ENCODE measurements at regions not wholly inside any gene's neighbourhood (a gene's known extent, or its start where the extent isn't known, plus 50 kb on each side); places are given as distances from the start of the nearest gene placed in this dataset.

GRCh38 chr2:122236152-122236874 lies 480.9 kb downstream of the TSN start:
- Histone ChIP-seq H3K27me3 (ENCODE audit: control insufficient read depth in 2 of 2, insufficient read depth in 2 of 2, low read length in 2 of 2) (no peaks in the 10 kb centered on the region), H2AFZ (ENCODE audit: insufficient read depth, low read depth, low read length, poor library complexity, severe bottlenecking) (no peak overlapping the region), H3K79me2 (ENCODE audit: insufficient read depth, low read length) (no peaks in the 10 kb centered on the region), H3K36me3 (replicated peaks in 1 of 2; ENCODE audit: control insufficient read depth in 1 of 2, insufficient read depth in 2 of 2, low read length in 2 of 2) (no peaks in the 10 kb centered on the region), H3K9ac (ENCODE audit: insufficient read depth, low read length, poor library complexity, severe bottlenecking) (no peak overlapping the region), H3K4me2 (replicated peaks; ENCODE audit: extremely low read depth, low read length, poor library complexity, severe bottlenecking) (no peak overlapping the region), H3K4me1 (ENCODE audit: control insufficient read depth in 1 of 2, insufficient read depth in 2 of 2, low read length in 2 of 2) (no peaks in the 10 kb centered on the region), H3K9me3 (replicated peaks in 1 of 2; ENCODE audit: control insufficient read depth in 1 of 2, insufficient read depth in 1 of 2, low read length in 2 of 2) (peaks cover 0 to 6% of the 10 kb centered on the region in 2 donors), H4K20me1 (ENCODE audit: insufficient read depth, low read length) (no peaks in the 10 kb centered on the region), H3K4me3 (replicated peaks in 1 of 3; ENCODE audit: low read depth in 2 of 3, low read length in 3 of 3) (no peak overlapping the region), H3K27ac (ENCODE audit: low read depth in 1 of 2, low read length in 2 of 2) (no peak overlapping the region)
- TF ChIP-seq CTCF (IDR thresholded peaks at IDR 0.05) = no peak
- WGBS (ENCODE audit: insufficient coverage) = 48% methylated on average over 4 of the region's 7 CpGs
- Mint-ChIP-seq H3K36me3 (no peaks in the 10 kb centered on the region), H3K27me3 (ENCODE audit: low read depth in 3 of 3) (peaks cover 1 to 3% (median 2%) of the 10 kb centered on the region in 3 donors), H3K4me1 (peaks cover 2% of the 10 kb centered on the region), H3K9me3 (peaks cover 1 to 7% (median 4%) of the 10 kb centered on the region in 7 donors), H3K27ac (peak overlapping the region in 1 of 7 donors; percentile 33), H3K4me3 (no peak overlapping the region)
- no peak for DNase-seq
- intact Hi-C loops (cut with micrococcal nuclease) = no loop called here

- no peak for DNase-seq
- H3K36me3 Mint-ChIP-seq = no peaks in the 10 kb centered on the region
- H4K20me1 ChIP-seq (ENCODE audit: insufficient read depth, low read length) = no peaks in the 10 kb centered on the region
- H3K4me2 ChIP-seq (replicated peaks; ENCODE audit: extremely low read depth, low read length, poor library complexity, severe bottlenecking) = no peak overlapping the region
- no peak overlapping the region for H3K27ac ChIP-seq (ENCODE audit: low read depth in 1 of 2, low read length in 2 of 2)
- peaks cover 2 to 11% (median 5%) of the 10 kb centered on the region in 7 donors for H3K9me3 Mint-ChIP-seq
- H3K4me1 ChIP-seq (ENCODE audit: control insufficient read depth in 1 of 2, insufficient read depth in 2 of 2, low read length in 2 of 2) = no peaks in the 10 kb centered on the region
- no peak overlapping the region for H2AFZ ChIP-seq (ENCODE audit: insufficient read depth, low read depth, low read length, poor library complexity, severe bottlenecking)
- peaks cover 0 to 2% (median 1%) of the 10 kb centered on the region in 3 donors for H3K27me3 Mint-ChIP-seq (ENCODE audit: low read depth in 3 of 3)
- no peaks in the 10 kb centered on the region for H3K27me3 ChIP-seq (ENCODE audit: control insufficient read depth in 2 of 2, insufficient read depth in 2 of 2, low read length in 2 of 2)
- H3K4me3 Mint-ChIP-seq = no peak overlapping the region
- H3K79me2 ChIP-seq (ENCODE audit: insufficient read depth, low read length) = no peaks in the 10 kb centered on the region
- H3K36me3 ChIP-seq (replicated peaks in 1 of 2; ENCODE audit: control insufficient read depth in 1 of 2, insufficient read depth in 2 of 2, low read length in 2 of 2) = no peaks in the 10 kb centered on the region
- no peak overlapping the region for H3K27ac Mint-ChIP-seq
- H3K4me3 ChIP-seq (replicated peaks in 1 of 3; ENCODE audit: low read depth in 2 of 3, low read length in 3 of 3) = no peak overlapping the region
- H3K9me3 ChIP-seq (replicated peaks in 1 of 2; ENCODE audit: control insufficient read depth in 1 of 2, insufficient read depth in 1 of 2, low read length in 2 of 2) = peaks cover 0 to 6% of the 10 kb centered on the region in 2 donors
- no peak overlapping the region for H3K9ac ChIP-seq (ENCODE audit: insufficient read depth, low read length, poor library complexity, severe bottlenecking)
- WGBS (ENCODE audit: insufficient coverage) = no CpG with 5 or more reads among the region's 2 CpGs
- peaks cover 2% of the 10 kb centered on the region for H3K4me1 Mint-ChIP-seq
- no peak for TF ChIP-seq CTCF (IDR thresholded peaks at IDR 0.05)
- intact Hi-C loops (cut with micrococcal nuclease) = no loop called here
Observed at GRCh38 chr2:122236925-122237324, 481.5 kb downstream of the TSN start.
